PC-3 (cell line): ENCODE measurements at regions not wholly inside any gene's neighbourhood (a gene's known extent, or its start where the extent isn't known, plus 50 kb on each side); places are given as distances from the start of the nearest gene placed in this dataset.

Experiments used
- CTCF ChIP-seq: fragments of 300-600 bp; sonication (generic); conservative IDR thresholded peaks from 2 replicates; pipeline ENCODE4 v1.5.1; 2017; ENCODE audit warnings: antibody characterized with exemption, low read depth, mild to moderate bottlenecking, low read length
- EZH2 ChIP-seq: fragments of 300-600 bp; sonication (generic); IDR thresholded peaks from one replicate; pipeline ENCODE4 v1.6.1; 2017; ENCODE audit warnings: antibody characterized with exemption, mild to moderate bottlenecking, low read length; ENCODE audit not compliant: unreplicated experiment
- EZH2phosphoT487 ChIP-seq: fragments of 300-600 bp; sonication (generic); IDR thresholded peaks from 2 replicates; pipeline ENCODE4 v1.6.1; 2018; ENCODE audit warnings: mild to moderate bottlenecking, antibody characterized with exemption, low read length, borderline replicate concordance

GRCh38 chr10:105742184-105742583 is 1101.1 kb downstream of the SORCS3 start:
- TF ChIP-seq CTCF: no peak
- no peak for TF ChIP-seq EZH2
- TF ChIP-seq EZH2phosphoT487: no peak
